ENCODE measurements at regions not wholly inside any gene's neighbourhood (a gene's known extent, or its start where the extent isn't known, plus 50 kb on each side); places are given as distances from the start of the nearest gene placed in this dataset.

DNA sequence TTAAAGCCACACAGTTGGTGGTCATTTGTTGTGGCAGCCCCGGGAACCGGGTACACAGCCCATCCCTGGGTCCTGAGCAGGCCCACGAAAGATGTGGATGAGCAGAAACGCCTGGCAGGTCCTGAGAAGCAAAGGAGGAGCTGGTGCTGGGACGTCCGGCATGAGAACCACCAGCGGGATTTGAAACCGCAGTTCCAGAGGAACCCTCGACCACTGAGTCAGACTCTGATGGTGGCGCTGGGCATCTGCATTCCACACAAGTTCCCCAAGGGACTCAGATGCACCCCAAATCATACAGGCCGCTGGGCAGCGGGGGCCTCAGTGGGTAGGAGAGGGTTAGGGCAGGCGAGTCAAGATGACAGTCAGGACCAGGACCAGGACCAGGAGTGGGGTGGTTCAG, 363.0 kb downstream of the SHANK2 start:
- TF ChIP-seq, protein P1, sequence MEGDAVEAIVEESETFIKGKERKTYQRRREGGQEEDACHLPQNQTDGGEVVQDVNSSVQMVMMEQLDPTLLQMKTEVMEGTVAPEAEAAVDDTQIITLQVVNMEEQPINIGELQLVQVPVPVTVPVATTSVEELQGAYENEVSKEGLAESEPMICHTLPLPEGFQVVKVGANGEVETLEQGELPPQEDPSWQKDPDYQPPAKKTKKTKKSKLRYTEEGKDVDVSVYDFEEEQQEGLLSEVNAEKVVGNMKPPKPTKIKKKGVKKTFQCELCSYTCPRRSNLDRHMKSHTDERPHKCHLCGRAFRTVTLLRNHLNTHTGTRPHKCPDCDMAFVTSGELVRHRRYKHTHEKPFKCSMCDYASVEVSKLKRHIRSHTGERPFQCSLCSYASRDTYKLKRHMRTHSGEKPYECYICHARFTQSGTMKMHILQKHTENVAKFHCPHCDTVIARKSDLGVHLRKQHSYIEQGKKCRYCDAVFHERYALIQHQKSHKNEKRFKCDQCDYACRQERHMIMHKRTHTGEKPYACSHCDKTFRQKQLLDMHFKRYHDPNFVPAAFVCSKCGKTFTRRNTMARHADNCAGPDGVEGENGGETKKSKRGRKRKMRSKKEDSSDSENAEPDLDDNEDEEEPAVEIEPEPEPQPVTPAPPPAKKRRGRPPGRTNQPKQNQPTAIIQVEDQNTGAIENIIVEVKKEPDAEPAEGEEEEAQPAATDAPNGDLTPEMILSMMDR (IDR thresholded peaks at IDR 0.05; ENCODE audit: low read depth, low read length, missing control alignments) = no peak
- H3K27ac ChIP-seq = no peak overlapping the region
- in situ Hi-C loops (cut with HindIII; ENCODE audit: low pct_ligation_motif_present, low sequenced_read_pairs) = no loop called here
- no peaks in the 10 kb centered on the region for H3K27me3 ChIP-seq (replicated peaks)
- H3K36me3 ChIP-seq (replicated peaks) = no peaks in the 10 kb centered on the region
- no peak overlapping the region for H3K4me3 ChIP-seq (ENCODE audit: low read depth, low read length)
- DNase-seq = no peak

DNA sequence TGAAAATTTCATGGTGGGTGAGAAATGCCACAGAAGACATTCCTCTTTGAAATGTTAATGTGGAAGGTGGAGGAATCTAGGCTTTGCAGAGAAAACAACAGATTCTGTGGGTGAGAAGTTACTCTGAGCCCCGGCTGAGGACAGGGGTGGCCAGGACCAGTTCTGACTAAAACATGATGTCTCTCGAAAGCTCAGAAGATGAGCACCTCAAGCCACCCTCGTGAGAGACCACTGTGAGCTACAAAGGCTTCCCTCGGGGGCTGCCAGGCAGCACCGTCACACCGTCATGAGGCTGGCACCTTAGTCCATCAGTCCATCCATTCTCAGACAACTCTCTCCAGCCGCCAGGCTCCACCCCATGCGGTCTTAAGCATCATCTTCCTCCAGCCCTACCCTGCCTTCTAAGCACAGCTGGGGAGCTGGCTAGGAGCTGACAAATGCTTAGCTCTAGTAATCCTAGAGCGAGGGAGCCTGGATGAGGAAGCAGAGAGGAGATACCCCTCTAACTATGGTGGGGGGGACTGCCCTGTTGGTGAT, 360.5 kb downstream of the SHANK2 start:
- H3K36me3 ChIP-seq (replicated peaks) = no peaks in the 10 kb centered on the region
- no peaks in the 10 kb centered on the region for H3K27me3 ChIP-seq (replicated peaks)
- DNase-seq = no peak
- in situ Hi-C loops (cut with HindIII; ENCODE audit: low pct_ligation_motif_present, low sequenced_read_pairs) = no loop called here
- TF ChIP-seq, protein P1 (IDR thresholded peaks at IDR 0.05; ENCODE audit: low read depth, low read length, missing control alignments) = no peak
- no peak overlapping the region for H3K4me3 ChIP-seq (ENCODE audit: low read depth, low read length)
- H3K27ac ChIP-seq = no peak overlapping the region

DNA sequence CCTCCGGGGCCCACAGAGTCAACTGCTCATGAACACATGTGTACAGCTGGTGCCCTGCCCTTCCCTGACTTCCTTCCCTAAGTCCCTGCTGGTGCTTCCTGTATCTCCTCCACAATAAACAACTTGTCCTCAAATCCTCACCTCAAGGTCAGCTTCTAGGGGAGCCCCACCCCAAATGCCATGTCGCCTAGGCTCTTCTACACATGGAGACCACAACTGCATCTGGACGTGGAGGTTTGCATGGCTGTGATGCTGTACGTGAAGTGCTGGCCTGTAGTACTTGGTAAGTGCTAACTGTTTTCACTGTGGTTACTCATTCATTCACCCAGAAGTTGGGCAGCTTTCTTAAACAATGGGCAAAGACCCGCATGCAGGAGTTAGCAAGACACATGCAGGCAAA, 359.5 kb downstream of the SHANK2 start:
- in situ Hi-C loops (cut with HindIII; ENCODE audit: low pct_ligation_motif_present, low sequenced_read_pairs) = no loop called here
- Histone ChIP-seq H3K27me3 (replicated peaks) (no peaks in the 10 kb centered on the region), H3K27ac (no peak overlapping the region), H3K36me3 (replicated peaks) (no peaks in the 10 kb centered on the region), H3K4me3 (ENCODE audit: low read depth, low read length) (no peak overlapping the region)
- TF ChIP-seq, protein P1 (IDR thresholded peaks at IDR 0.05; ENCODE audit: low read depth, low read length, missing control alignments) = no peak
- DNase-seq = no peak

DNA sequence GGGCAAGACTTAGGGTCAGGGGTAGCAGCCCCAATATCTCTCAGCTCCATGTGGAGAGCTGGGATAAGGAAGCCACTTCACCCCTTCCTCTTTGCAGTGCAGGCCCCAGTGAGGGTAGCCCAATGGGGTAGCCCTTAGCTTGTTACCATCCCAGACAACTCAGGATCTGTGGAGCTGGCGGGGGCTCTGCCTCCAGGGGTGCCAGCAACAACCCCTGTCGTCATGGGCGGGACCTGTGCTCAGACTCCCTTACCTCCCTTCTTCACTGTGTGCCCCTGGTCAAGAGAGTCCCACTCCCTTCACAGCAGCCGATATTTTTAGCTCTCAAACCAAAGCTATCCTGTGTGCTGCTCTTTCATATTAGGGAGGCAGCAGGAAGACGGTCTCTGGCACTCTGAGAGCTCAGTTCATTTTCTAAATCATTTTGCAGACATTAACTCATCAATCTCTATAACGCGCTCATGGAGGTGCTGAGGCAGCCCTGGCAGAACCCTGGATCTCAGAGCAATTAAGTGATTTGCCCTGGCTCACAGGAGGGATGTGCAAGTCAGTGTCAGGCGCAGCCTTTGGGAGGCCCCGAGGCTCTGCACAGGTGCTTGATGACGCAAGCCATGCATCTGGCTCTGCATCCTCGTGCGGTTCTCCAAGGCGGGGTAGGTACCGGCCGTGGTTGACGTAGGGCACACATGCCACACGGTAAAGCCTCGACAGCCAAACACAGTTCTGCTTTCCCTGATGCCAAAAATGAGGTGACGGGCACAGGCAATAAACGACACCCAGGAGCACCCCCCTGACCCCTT, 357.6 kb downstream of the SHANK2 start:
- Histone ChIP-seq H3K4me3 (ENCODE audit: low read depth, low read length) (no peak overlapping the region), H3K27me3 (replicated peaks) (no peaks in the 10 kb centered on the region), H3K27ac (no peak overlapping the region), H3K36me3 (replicated peaks) (no peaks in the 10 kb centered on the region)
- DNase-seq = no peak
- TF ChIP-seq, protein P1 (IDR thresholded peaks at IDR 0.05; ENCODE audit: low read depth, low read length, missing control alignments) = no peak
- in situ Hi-C loops (cut with HindIII; ENCODE audit: low pct_ligation_motif_present, low sequenced_read_pairs) = no loop called here

DNA sequence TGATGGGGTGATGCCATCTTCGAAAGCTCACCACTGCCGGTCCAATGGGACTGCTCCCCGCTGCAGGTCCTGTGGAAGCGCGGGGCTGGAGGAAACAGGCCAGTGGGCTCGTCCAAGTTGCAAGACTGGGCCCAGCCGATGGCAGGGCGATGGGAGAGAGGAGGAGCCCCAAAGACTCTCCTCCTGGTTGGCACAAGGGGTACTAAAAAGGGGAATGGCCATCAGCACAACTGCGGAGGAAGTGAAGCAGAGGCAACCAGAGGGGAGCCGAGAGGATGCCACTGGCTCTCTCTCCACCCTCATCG, 357.1 kb downstream of the SHANK2 start:
- no peak for DNase-seq
- Histone ChIP-seq H3K27me3 (replicated peaks) (no peaks in the 10 kb centered on the region), H3K4me3 (ENCODE audit: low read depth, low read length) (no peak overlapping the region), H3K27ac (no peak overlapping the region), H3K36me3 (replicated peaks) (no peaks in the 10 kb centered on the region)
- in situ Hi-C loops (cut with HindIII; ENCODE audit: low pct_ligation_motif_present, low sequenced_read_pairs) = no loop called here
- TF ChIP-seq, protein P1 (IDR thresholded peaks at IDR 0.05; ENCODE audit: low read depth, low read length, missing control alignments) = no peak

DNA sequence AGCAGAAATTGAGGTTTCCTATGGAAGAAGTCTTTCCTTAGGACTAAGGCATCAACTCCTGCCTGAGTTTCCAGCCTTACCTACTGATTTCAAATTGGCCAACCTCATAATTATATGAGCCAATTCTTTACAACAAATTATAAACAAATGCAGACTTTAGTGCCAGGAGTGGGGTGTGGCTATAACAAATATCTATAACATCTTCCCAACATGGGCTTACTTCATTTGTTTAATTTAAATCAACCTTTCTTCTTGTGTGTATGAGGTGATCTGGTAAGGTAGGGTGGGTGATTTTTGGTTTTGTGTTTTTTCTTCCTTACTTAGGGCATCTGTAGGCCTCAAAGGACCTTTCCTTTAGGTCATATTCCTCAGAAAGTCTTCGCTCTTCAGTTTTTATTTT, 354.9 kb downstream of the SHANK2 start:
- H3K27ac ChIP-seq = no peak overlapping the region
- H3K27me3 ChIP-seq (replicated peaks) = no peaks in the 10 kb centered on the region
- H3K36me3 ChIP-seq (replicated peaks) = no peaks in the 10 kb centered on the region
- TF ChIP-seq, protein P1 (IDR thresholded peaks at IDR 0.05; ENCODE audit: low read depth, low read length, missing control alignments) = no peak
- no peak for DNase-seq
- no peak overlapping the region for H3K4me3 ChIP-seq (ENCODE audit: low read depth, low read length)
- in situ Hi-C loops (cut with HindIII; ENCODE audit: low pct_ligation_motif_present, low sequenced_read_pairs) = no loop called here
